ENCODE measurements at regions not wholly inside any gene's neighbourhood (a gene's known extent, or its start where the extent isn't known, plus 50 kb on each side); places are given as distances from the start of the nearest gene placed in this dataset.

- TF ChIP-seq CHD2 (IDR thresholded peaks at IDR 0.05; ENCODE audit: low read length, partially characterized antibody) (no peak), CTCF (IDR thresholded peaks at IDR 0.05) (no peak), REST (IDR thresholded peaks at IDR 0.05) (no peak), MAX (IDR thresholded peaks at IDR 0.05) (no peak), EP300 (IDR thresholded peaks at IDR 0.05) (no peak), EHF (CRISPR knock-in tag; IDR thresholded peaks at IDR 0.05) (no peak), POLR2A (IDR thresholded peaks at IDR 0.05; ENCODE audit: low read length) (no peak), JUN (IDR thresholded peaks at IDR 0.05) (no peak), USF2 (IDR thresholded peaks at IDR 0.05) (no peak), NPAS2 (CRISPR knock-in tag; IDR thresholded peaks at IDR 0.05; ENCODE audit: borderline replicate concordance) (no peak), HOXB5 (CRISPR knock-in tag; IDR thresholded peaks at IDR 0.05) (no peak), ZFP36 (IDR thresholded peaks at IDR 0.05; ENCODE audit: borderline replicate concordance, partially characterized antibody) (no peak), HDAC2 (IDR thresholded peaks at IDR 0.05) (no peak)
Measured at GRCh38 chr3:64411101-64411500, 185.8 kb upstream of the PRICKLE2 start.
